ENCODE measurements at regions not wholly inside any gene's neighbourhood (a gene's known extent, or its start where the extent isn't known, plus 50 kb on each side); places are given as distances from the start of the nearest gene placed in this dataset.

GRCh38 chr5:57394421-57395210 is 88.0 kb downstream of the ACTBL2 start:
- Mint-ChIP-seq H3K27ac (no peak overlapping the region), H3K9me3 (peaks cover 7% of the 10 kb centered on the region), H3K4me1 (no peaks in the 10 kb centered on the region), H3K4me3 (no peak overlapping the region), H3K27me3 (ENCODE audit: low read depth, poor library complexity) (no peaks in the 10 kb centered on the region), H3K36me3 (ENCODE audit: low read depth) (no peaks in the 10 kb centered on the region)
- TF ChIP-seq CTCF (IDR thresholded peaks at IDR 0.05): no peak
- no peak for DNase-seq

GRCh38 chr5:57386958-57387357 is 95.7 kb downstream of the ACTBL2 start:
- no peak for DNase-seq
- no peak for TF ChIP-seq CTCF (IDR thresholded peaks at IDR 0.05)
- Mint-ChIP-seq H3K27me3 (ENCODE audit: low read depth, poor library complexity) (no peaks in the 10 kb centered on the region), H3K4me3 (no peak overlapping the region), H3K27ac (no peak overlapping the region), H3K4me1 (peaks cover 4% of the 10 kb centered on the region), H3K36me3 (ENCODE audit: low read depth) (no peaks in the 10 kb centered on the region), H3K9me3 (no peaks in the 10 kb centered on the region)

- no peak for DNase-seq
- Mint-ChIP-seq H3K27me3 (ENCODE audit: low read depth, poor library complexity) (no peaks in the 10 kb centered on the region), H3K4me3 (no peak overlapping the region), H3K9me3 (peaks cover 4% of the 10 kb centered on the region), H3K36me3 (ENCODE audit: low read depth) (no peaks in the 10 kb centered on the region), H3K4me1 (peaks cover 4% of the 10 kb centered on the region), H3K27ac (no peak overlapping the region)
- no peak for TF ChIP-seq CTCF (IDR thresholded peaks at IDR 0.05)
These were observed 99.3 kb downstream of the ACTBL2 start for GRCh38 chr5:57383093-57383861.

- H3K4me1 Mint-ChIP-seq: peaks cover 4% of the 10 kb centered on the region
- H3K27ac Mint-ChIP-seq: no peak overlapping the region
- no peak overlapping the region for H3K4me3 Mint-ChIP-seq
- DNase-seq: no peak
- TF ChIP-seq CTCF (IDR thresholded peaks at IDR 0.05): no peak
- H3K27me3 Mint-ChIP-seq (ENCODE audit: low read depth, poor library complexity): no peaks in the 10 kb centered on the region
- peaks cover 4% of the 10 kb centered on the region for H3K9me3 Mint-ChIP-seq
- H3K36me3 Mint-ChIP-seq (ENCODE audit: low read depth): no peaks in the 10 kb centered on the region
These were observed 100.0 kb downstream of the ACTBL2 start for GRCh38 chr5:57382655-57383054.

- Mint-ChIP-seq H3K4me1 (no peaks in the 10 kb centered on the region), H3K9me3 (peaks cover 7% of the 10 kb centered on the region), H3K27me3 (ENCODE audit: low read depth, poor library complexity) (peaks cover 4% of the 10 kb centered on the region), H3K27ac (no peak overlapping the region), H3K4me3 (no peak overlapping the region), H3K36me3 (ENCODE audit: low read depth) (no peaks in the 10 kb centered on the region)
- no peak for TF ChIP-seq CTCF (IDR thresholded peaks at IDR 0.05)
- DNase-seq: no peak
These were observed 112.2 kb downstream of the ACTBL2 start for GRCh38 chr5:57370376-57370775.

Data from nephron progenitor cell (in vitro differentiated cells).